Liver (tissue), 8 donors: ENCODE measurements at regions not wholly inside any gene's neighbourhood (a gene's known extent, or its start where the extent isn't known, plus 50 kb on each side); places are given as distances from the start of the nearest gene placed in this dataset.

Source experiments
- DNase-seq: peaks from one replicate; pipeline ENCODE4 v3.0.0-alpha.2; 2017; ENCODE audit warnings: low spot score
- H3K27ac ChIP-seq, 2 donors: one replicate each; pipeline ENCODE4 v1.7.0; 2013; ENCODE audit warnings: inconsistent platforms in 2 of 2, low read length in 2 of 2, control low read depth in 1 of 2, low read depth in 1 of 2, mild to moderate bottlenecking in 1 of 2
- H3K27me3 ChIP-seq, 4 donors: one replicate each; pipeline versions ENCODE4 v1.6.1 to v1.7.0; 2013; ENCODE audit warnings: low read length in 3 of 4, inconsistent platforms in 1 of 4, mild to moderate bottlenecking in 1 of 4, moderate library complexity in 1 of 4; ENCODE audit not compliant: control insufficient read depth in 4 of 4, insufficient read depth in 4 of 4
- H3K36me3 ChIP-seq, 4 donors: one replicate each; pipeline versions ENCODE4 v1.6.1 to v1.7.0; 2013; ENCODE audit warnings: low read length in 3 of 4, mild to moderate bottlenecking in 3 of 4, low read depth in 1 of 4, moderate library complexity in 1 of 4; ENCODE audit not compliant: control insufficient read depth in 4 of 4, insufficient read depth in 3 of 4
- H3K4me1 ChIP-seq, 4 donors: one replicate each; pipeline versions ENCODE4 v1.6.1 to v1.7.0; 2013; ENCODE audit warnings: low read length in 3 of 4, mild to moderate bottlenecking in 3 of 4, moderate library complexity in 1 of 4; ENCODE audit not compliant: control insufficient read depth in 4 of 4, insufficient read depth in 4 of 4
- H3K4me3 ChIP-seq, 3 donors: one replicate each; pipeline versions ENCODE4 v1.6.1 to v1.7.0; 2013; ENCODE audit warnings: low read length in 3 of 3, control low read depth in 1 of 3, low read depth in 1 of 3, mild to moderate bottlenecking in 1 of 3
- H3K9ac ChIP-seq, 2 donors: one replicate each; pipeline ENCODE4 v1.7.0; 2013; ENCODE audit warnings: low read length in 2 of 2, mild to moderate bottlenecking in 2 of 2, moderate library complexity in 2 of 2, control low read depth in 1 of 2, low read depth in 1 of 2
- H3K9me3 ChIP-seq, 4 donors: one replicate each; pipeline versions ENCODE4 v1.6.1 to v1.7.0; 2013; ENCODE audit warnings: low read length in 3 of 4; ENCODE audit not compliant: control insufficient read depth in 4 of 4
- FOXA1 ChIP-seq: IDR thresholded peaks from 2 replicates; pipeline ENCODE4 v1.6.1; 2016; ENCODE audit warnings: antibody characterized with exemption
- FOXA2 ChIP-seq: IDR thresholded peaks from 2 replicates; pipeline ENCODE4 v1.6.1; 2016; ENCODE audit warnings: antibody characterized with exemption
- GABPA ChIP-seq, 2 donors: IDR thresholded peaks in 1 of 2; conservative IDR thresholded peaks in 1 of 2; 2 replicates each; pipeline ENCODE4 v1.6.1; 2016; ENCODE audit warnings: antibody characterized with exemption in 2 of 2, mild to moderate bottlenecking in 1 of 2, moderate library complexity in 1 of 2
- HNF4A ChIP-seq, 2 donors: conservative IDR thresholded peaks; 2 replicates each; pipeline ENCODE4 v1.6.1; 2016; ENCODE audit warnings: antibody characterized with exemption in 2 of 2, mild to moderate bottlenecking in 2 of 2
- JUND ChIP-seq, 2 donors: IDR thresholded peaks; 2 replicates each; pipeline ENCODE4 v1.6.1; 2016; ENCODE audit warnings: antibody characterized with exemption in 2 of 2
- NR2F2 ChIP-seq: IDR thresholded peaks from 2 replicates; pipeline ENCODE4 v1.6.1; 2016; ENCODE audit warnings: antibody characterized with exemption
- RAD21 ChIP-seq, 2 donors: IDR thresholded peaks; 2 replicates each; pipeline ENCODE4 v1.6.1; 2016; ENCODE audit warnings: antibody characterized with exemption in 2 of 2, mild to moderate bottlenecking in 2 of 2
- RXRA ChIP-seq, 2 donors: IDR thresholded peaks; 2 replicates each; pipeline ENCODE4 v1.6.1; 2017 to 2018; ENCODE audit warnings: antibody characterized with exemption in 2 of 2, mild to moderate bottlenecking in 1 of 2
- SP1 ChIP-seq: IDR thresholded peaks from 2 replicates; pipeline ENCODE4 v1.6.1; 2018; ENCODE audit warnings: antibody characterized with exemption, mild to moderate bottlenecking
- TAF1 ChIP-seq: conservative IDR thresholded peaks from 2 replicates; pipeline ENCODE4 v1.6.1; 2016; ENCODE audit warnings: antibody characterized with exemption, mild to moderate bottlenecking
- YY1 ChIP-seq: IDR thresholded peaks from 2 replicates; pipeline ENCODE4 v1.6.1; 2016; ENCODE audit warnings: antibody characterized with exemption, mild to moderate bottlenecking
- WGBS: extraction: QIAGEN DNeasy Blood & Tissue Kit; methylation state at CpG from one replicate; pipeline ENCODE4 v1.1.7; 2013; 5-methylcytosine and 5-hydroxymethylcytosine counted together
- TF ChIP-seq, protein P1 (sequence below): IDR thresholded peaks from 2 replicates; pipeline ENCODE4 v1.6.1; 2016; ENCODE audit warnings: antibody characterized with exemption
- TF ChIP-seq, protein P2 (sequence below): IDR thresholded peaks from 2 replicates; pipeline ENCODE4 v1.6.1; 2016; ENCODE audit warnings: antibody characterized with exemption, mild to moderate bottlenecking
- TF ChIP-seq, protein P3 (sequence below): IDR thresholded peaks from 2 replicates; pipeline ENCODE4 v1.6.1; 2016; ENCODE audit warnings: antibody characterized with exemption
- TF ChIP-seq, protein P4 (sequence below): fragments of 150-350 bp; IDR thresholded peaks from 2 replicates; pipeline ENCODE4 v1.5.1; 2017; ENCODE audit warnings: improper control_type of control experiment, low read depth, low read length; ENCODE audit not compliant: missing input control
- donor health status: healthy.
- donor health status: healthy.
- donor health status: healthy.
- donor health status: healthy.
- donor health status: healthy.

DNA sequence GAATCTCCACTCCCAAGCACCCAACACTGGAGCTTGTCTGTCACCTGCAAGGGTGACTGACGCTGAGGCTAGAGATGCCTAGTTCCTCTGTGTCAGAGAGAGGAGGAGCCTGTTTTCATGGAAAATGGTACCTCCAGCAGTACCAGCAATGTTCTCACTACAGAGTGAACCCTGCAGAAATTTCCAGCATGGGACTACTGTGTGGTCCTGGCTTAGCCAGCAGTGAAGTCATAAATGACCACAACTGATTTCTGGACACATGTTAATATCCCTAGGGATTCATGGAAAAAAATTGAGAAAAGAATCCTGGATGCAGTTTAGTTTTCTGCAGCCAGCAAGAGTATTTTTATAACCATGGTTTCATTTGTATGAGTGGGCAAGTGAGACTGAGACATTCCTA lies 468.1 kb downstream of the CD83 start:
- no peak for TF ChIP-seq HNF4A (conservative IDR thresholded peaks at IDR 0.05)
- TF ChIP-seq, protein P1, sequence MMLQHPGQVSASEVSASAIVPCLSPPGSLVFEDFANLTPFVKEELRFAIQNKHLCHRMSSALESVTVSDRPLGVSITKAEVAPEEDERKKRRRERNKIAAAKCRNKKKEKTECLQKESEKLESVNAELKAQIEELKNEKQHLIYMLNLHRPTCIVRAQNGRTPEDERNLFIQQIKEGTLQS: no peak
- no peak for TF ChIP-seq NR2F2
- no peak for TF ChIP-seq GABPA (IDR thresholded peaks at IDR 0.05 in 1 of 2, conservative IDR thresholded peaks at IDR 0.05 in 1 of 2)
- TF ChIP-seq FOXA2: no peak
- no peak for TF ChIP-seq FOXA1
- 87% methylated on average over 1 of the region's 1 CpG for WGBS
- H3K27me3 ChIP-seq: no peaks in the 10 kb centered on the region
- no peaks in the 10 kb centered on the region for H3K4me1 ChIP-seq
- H3K4me3 ChIP-seq: no peak overlapping the region
- no peaks in the 10 kb centered on the region for H3K36me3 ChIP-seq
- H3K9ac ChIP-seq: no peak overlapping the region
- no peak overlapping the region for H3K27ac ChIP-seq
- no peak for DNase-seq
- no peaks in the 10 kb centered on the region for H3K9me3 ChIP-seq

DNA sequence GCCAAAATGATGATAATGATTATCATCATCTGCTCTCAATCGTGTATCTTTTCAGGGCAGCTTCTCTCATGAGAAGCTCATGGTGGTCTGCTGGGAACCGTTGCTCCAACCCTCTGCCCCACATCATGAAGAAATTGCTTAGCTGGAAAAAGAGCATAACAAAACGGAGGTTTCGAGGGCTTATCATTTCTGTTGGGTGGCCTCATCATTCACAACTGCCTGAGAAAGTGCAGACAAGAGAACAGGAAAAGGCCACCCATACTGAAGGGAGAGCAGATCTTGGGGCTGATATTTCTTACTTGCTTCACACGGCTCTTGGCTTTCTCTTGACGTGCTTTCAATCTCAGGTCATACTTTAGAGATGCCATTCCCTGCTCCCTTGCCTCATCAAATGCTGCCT lies 471.6 kb downstream of the CD83 start:
- no peak overlapping the region for H3K9ac ChIP-seq
- WGBS: 71% methylated on average over 6 of the region's 6 CpGs
- H3K27ac ChIP-seq: no peak overlapping the region
- H3K4me3 ChIP-seq: no peak overlapping the region
- H3K4me1 ChIP-seq: no peaks in the 10 kb centered on the region
- DNase-seq: no peak
- H3K36me3 ChIP-seq: no peaks in the 10 kb centered on the region
- no peaks in the 10 kb centered on the region for H3K9me3 ChIP-seq
- TF ChIP-seq RAD21 (IDR thresholded peaks at IDR 0.05) (no peak), FOXA1 (no peak), TAF1 (no peak), FOXA2 (no peak), JUND (IDR thresholded peaks at IDR 0.05) (no peak), YY1 (no peak), RXRA (IDR thresholded peaks at IDR 0.05) (no peak), NR2F2 (no peak), SP1 (no peak)
- TF ChIP-seq, protein P1: no peak
- TF ChIP-seq, protein P2, sequence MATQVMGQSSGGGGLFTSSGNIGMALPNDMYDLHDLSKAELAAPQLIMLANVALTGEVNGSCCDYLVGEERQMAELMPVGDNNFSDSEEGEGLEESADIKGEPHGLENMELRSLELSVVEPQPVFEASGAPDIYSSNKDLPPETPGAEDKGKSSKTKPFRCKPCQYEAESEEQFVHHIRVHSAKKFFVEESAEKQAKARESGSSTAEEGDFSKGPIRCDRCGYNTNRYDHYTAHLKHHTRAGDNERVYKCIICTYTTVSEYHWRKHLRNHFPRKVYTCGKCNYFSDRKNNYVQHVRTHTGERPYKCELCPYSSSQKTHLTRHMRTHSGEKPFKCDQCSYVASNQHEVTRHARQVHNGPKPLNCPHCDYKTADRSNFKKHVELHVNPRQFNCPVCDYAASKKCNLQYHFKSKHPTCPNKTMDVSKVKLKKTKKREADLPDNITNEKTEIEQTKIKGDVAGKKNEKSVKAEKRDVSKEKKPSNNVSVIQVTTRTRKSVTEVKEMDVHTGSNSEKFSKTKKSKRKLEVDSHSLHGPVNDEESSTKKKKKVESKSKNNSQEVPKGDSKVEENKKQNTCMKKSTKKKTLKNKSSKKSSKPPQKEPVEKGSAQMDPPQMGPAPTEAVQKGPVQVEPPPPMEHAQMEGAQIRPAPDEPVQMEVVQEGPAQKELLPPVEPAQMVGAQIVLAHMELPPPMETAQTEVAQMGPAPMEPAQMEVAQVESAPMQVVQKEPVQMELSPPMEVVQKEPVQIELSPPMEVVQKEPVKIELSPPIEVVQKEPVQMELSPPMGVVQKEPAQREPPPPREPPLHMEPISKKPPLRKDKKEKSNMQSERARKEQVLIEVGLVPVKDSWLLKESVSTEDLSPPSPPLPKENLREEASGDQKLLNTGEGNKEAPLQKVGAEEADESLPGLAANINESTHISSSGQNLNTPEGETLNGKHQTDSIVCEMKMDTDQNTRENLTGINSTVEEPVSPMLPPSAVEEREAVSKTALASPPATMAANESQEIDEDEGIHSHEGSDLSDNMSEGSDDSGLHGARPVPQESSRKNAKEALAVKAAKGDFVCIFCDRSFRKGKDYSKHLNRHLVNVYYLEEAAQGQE: no peak
- TF ChIP-seq, protein P3, sequence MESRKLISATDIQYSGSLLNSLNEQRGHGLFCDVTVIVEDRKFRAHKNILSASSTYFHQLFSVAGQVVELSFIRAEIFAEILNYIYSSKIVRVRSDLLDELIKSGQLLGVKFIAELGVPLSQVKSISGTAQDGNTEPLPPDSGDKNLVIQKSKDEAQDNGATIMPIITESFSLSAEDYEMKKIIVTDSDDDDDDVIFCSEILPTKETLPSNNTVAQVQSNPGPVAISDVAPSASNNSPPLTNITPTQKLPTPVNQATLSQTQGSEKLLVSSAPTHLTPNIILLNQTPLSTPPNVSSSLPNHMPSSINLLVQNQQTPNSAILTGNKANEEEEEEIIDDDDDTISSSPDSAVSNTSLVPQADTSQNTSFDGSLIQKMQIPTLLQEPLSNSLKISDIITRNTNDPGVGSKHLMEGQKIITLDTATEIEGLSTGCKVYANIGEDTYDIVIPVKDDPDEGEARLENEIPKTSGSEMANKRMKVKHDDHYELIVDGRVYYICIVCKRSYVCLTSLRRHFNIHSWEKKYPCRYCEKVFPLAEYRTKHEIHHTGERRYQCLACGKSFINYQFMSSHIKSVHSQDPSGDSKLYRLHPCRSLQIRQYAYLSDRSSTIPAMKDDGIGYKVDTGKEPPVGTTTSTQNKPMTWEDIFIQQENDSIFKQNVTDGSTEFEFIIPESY: no peak
- TF ChIP-seq, protein P4, sequence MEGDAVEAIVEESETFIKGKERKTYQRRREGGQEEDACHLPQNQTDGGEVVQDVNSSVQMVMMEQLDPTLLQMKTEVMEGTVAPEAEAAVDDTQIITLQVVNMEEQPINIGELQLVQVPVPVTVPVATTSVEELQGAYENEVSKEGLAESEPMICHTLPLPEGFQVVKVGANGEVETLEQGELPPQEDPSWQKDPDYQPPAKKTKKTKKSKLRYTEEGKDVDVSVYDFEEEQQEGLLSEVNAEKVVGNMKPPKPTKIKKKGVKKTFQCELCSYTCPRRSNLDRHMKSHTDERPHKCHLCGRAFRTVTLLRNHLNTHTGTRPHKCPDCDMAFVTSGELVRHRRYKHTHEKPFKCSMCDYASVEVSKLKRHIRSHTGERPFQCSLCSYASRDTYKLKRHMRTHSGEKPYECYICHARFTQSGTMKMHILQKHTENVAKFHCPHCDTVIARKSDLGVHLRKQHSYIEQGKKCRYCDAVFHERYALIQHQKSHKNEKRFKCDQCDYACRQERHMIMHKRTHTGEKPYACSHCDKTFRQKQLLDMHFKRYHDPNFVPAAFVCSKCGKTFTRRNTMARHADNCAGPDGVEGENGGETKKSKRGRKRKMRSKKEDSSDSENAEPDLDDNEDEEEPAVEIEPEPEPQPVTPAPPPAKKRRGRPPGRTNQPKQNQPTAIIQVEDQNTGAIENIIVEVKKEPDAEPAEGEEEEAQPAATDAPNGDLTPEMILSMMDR: no peak
- no peaks in the 10 kb centered on the region for H3K27me3 ChIP-seq
